GF-D8 (cell line): ENCODE measurements at regions not wholly inside any gene's neighbourhood (a gene's known extent, or its start where the extent isn't known, plus 50 kb on each side); places are given as distances from the start of the nearest gene placed in this dataset.

Experiments
- DNase-seq: peaks from one replicate; lab custom pipeline; 2025; lab: John Stamatoyannopoulos, UW

GRCh38 chr9:110143485-110143884 lies 64.5 kb downstream of the C9orf152 start:
- no peak for DNase-seq

GRCh38 chr9:110143950-110144545 lies 63.9 kb downstream of the C9orf152 start:
- peak; percentile 21 for DNase-seq

- DNase-seq: no peak
Measured at GRCh38 chr9:110146373-110146772, 61.6 kb downstream of the C9orf152 start.

GRCh38 chr9:110148384-110148783 lies 59.6 kb downstream of the C9orf152 start:
- DNase-seq: no peak

- no peak for DNase-seq
Measured at GRCh38 chr9:110148891-110149290, 59.1 kb downstream of the C9orf152 start.
